ENCODE measurements at regions not wholly inside any gene's neighbourhood (a gene's known extent, or its start where the extent isn't known, plus 50 kb on each side); places are given as distances from the start of the nearest gene placed in this dataset.

- no peak for DNase-seq
Measured at GRCh38 chr2:52828112-52828511, 939.5 kb upstream of the CHAC2 start.

- no peak for DNase-seq
Measured at GRCh38 chr2:52821631-52822030, 946.0 kb upstream of the CHAC2 start.

- DNase-seq = no peak
Measured at GRCh38 chr2:52818958-52819357, 948.6 kb upstream of the CHAC2 start.

GRCh38 chr2:52810460-52810859 lies 957.1 kb upstream of the CHAC2 start:
- DNase-seq = peak; percentile 27

GRCh38 chr2:52805901-52806410 lies 961.6 kb upstream of the CHAC2 start:
- DNase-seq = no peak

GRCh38 chr2:52794581-52794980 lies 973.0 kb upstream of the CHAC2 start:
- DNase-seq = no peak

- no peak for DNase-seq
Measured at GRCh38 chr2:52779446-52779845, 988.2 kb upstream of the CHAC2 start.

- DNase-seq = no peak
Measured at GRCh38 chr2:52776571-52776970, 991.0 kb upstream of the CHAC2 start.

- DNase-seq = no peak
Measured at GRCh38 chr2:52775674-52776073, 991.9 kb upstream of the CHAC2 start.

GRCh38 chr2:52765735-52766134 lies 1001.9 kb upstream of the CHAC2 start:
- DNase-seq = no peak

GRCh38 chr2:52749764-52750163 lies 1017.8 kb upstream of the CHAC2 start:
- no peak for DNase-seq

- DNase-seq = no peak
Measured at GRCh38 chr2:52745144-52745543, 1022.5 kb upstream of the CHAC2 start.

- no peak for DNase-seq
Measured at GRCh38 chr2:52732849-52733395, 1034.7 kb upstream of the CHAC2 start.

GRCh38 chr2:52724585-52724984 lies 1043.0 kb upstream of the CHAC2 start:
- DNase-seq = no peak

GRCh38 chr2:52717836-52718235 lies 1049.8 kb upstream of the CHAC2 start:
- no peak for DNase-seq

GRCh38 chr2:52710810-52711618 lies 1056.6 kb upstream of the CHAC2 start:
- no peak for DNase-seq

- DNase-seq = no peak
Measured at GRCh38 chr2:52704251-52704650, 1063.4 kb upstream of the CHAC2 start.

GRCh38 chr2:52703004-52703403 lies 1064.6 kb upstream of the CHAC2 start:
- DNase-seq = no peak

- DNase-seq = no peak
Measured at GRCh38 chr2:52698408-52698807, 1069.2 kb upstream of the CHAC2 start.

- DNase-seq = no peak
Measured at GRCh38 chr2:52697690-52698089, 1069.9 kb upstream of the CHAC2 start.

- peak; percentile 12 for DNase-seq
Measured at GRCh38 chr2:52695731-52696130, 1071.9 kb upstream of the CHAC2 start.

GRCh38 chr2:52686935-52687334 lies 1080.7 kb upstream of the CHAC2 start:
- no peak for DNase-seq

GRCh38 chr2:52676056-52676455 lies 1091.5 kb upstream of the CHAC2 start:
- DNase-seq = no peak

GRCh38 chr2:52668724-52669123 lies 1098.9 kb upstream of the CHAC2 start:
- DNase-seq = no peak

- DNase-seq = peak; percentile 57
Measured at GRCh38 chr2:52659546-52659945, 1108.1 kb upstream of the CHAC2 start.
